ENCODE measurements at regions not wholly inside any gene's neighbourhood (a gene's known extent, or its start where the extent isn't known, plus 50 kb on each side); places are given as distances from the start of the nearest gene placed in this dataset.
"Not testable (repeated sequence)": the region's sequence is repeated elsewhere in the genome, so short reads cannot be mapped to it uniquely, and the experiment has no call there.

GRCh38 chr18:27564066-27564465, 379.0 kb upstream of the CHST9 start:
- DNase-seq = no peak

- DNase-seq = no peak
Measured at GRCh38 chr18:27558388-27559155, 373.5 kb upstream of the CHST9 start.

GRCh38 chr18:27556741-27557140, 371.6 kb upstream of the CHST9 start:
- DNase-seq = no peak

GRCh38 chr18:27549335-27550039, 364.4 kb upstream of the CHST9 start:
- DNase-seq = no peak

- no peak for DNase-seq
Measured at GRCh38 chr18:27546991-27547390, 361.9 kb upstream of the CHST9 start.

- no peak for DNase-seq
Measured at GRCh38 chr18:27544206-27544605, 359.1 kb upstream of the CHST9 start.

- no peak for DNase-seq
Measured at GRCh38 chr18:27541293-27541692, 356.2 kb upstream of the CHST9 start.

GRCh38 chr18:27540111-27540510, 355.0 kb upstream of the CHST9 start:
- no peak for DNase-seq

GRCh38 chr18:27528925-27529521, 343.9 kb upstream of the CHST9 start:
- DNase-seq = no peak

GRCh38 chr18:27527856-27528255, 342.7 kb upstream of the CHST9 start:
- no peak for DNase-seq

- DNase-seq = no peak
Measured at GRCh38 chr18:27520401-27520800, 335.3 kb upstream of the CHST9 start.

- DNase-seq = not testable (repeated sequence)
Measured at GRCh38 chr18:27510036-27510633, 325.0 kb upstream of the CHST9 start.

- DNase-seq = no peak
Measured at GRCh38 chr18:27501671-27502070, 316.6 kb upstream of the CHST9 start.

GRCh38 chr18:27500531-27500930, 315.4 kb upstream of the CHST9 start:
- DNase-seq = no peak

GRCh38 chr18:27497246-27497645, 312.1 kb upstream of the CHST9 start:
- no peak for DNase-seq

- no peak for DNase-seq
Measured at GRCh38 chr18:27493182-27493581, 308.1 kb upstream of the CHST9 start.

GRCh38 chr18:27491772-27492171, 306.7 kb upstream of the CHST9 start:
- no peak for DNase-seq

GRCh38 chr18:27483276-27483675, 298.2 kb upstream of the CHST9 start:
- no peak for DNase-seq

- DNase-seq = no peak
Measured at GRCh38 chr18:27478459-27478858, 293.4 kb upstream of the CHST9 start.

- DNase-seq = no peak
Measured at GRCh38 chr18:27473318-27473717, 288.2 kb upstream of the CHST9 start.

GRCh38 chr18:27467073-27467472, 282.0 kb upstream of the CHST9 start:
- no peak for DNase-seq

GRCh38 chr18:27461957-27462356, 276.8 kb upstream of the CHST9 start:
- DNase-seq = no peak

- no peak for DNase-seq
Measured at GRCh38 chr18:27449104-27449503, 264.0 kb upstream of the CHST9 start.

GRCh38 chr18:27447930-27448329, 262.8 kb upstream of the CHST9 start:
- DNase-seq = no peak

Measured in CD4-positive, alpha-beta T cell treated with Interleukin-12 subunit alpha and Interleukin-12 subunit beta, for 1 hour (primary cell).